GM12891 (cell line): ENCODE measurements at regions not wholly inside any gene's neighbourhood (a gene's known extent, or its start where the extent isn't known, plus 50 kb on each side); places are given as distances from the start of the nearest gene placed in this dataset.

ENCODE experiments used
- PAX5 ChIP-seq: IDR thresholded peaks from 2 replicates; pipeline ENCODE4 v1.6.1; 2011; ENCODE audit warnings: low read length, moderate library complexity, mild to moderate bottlenecking; ENCODE audit not compliant: insufficient read depth, severe bottlenecking
- POLR2A ChIP-seq: IDR thresholded peaks from 2 replicates; pipeline ENCODE4 v1.6.1; 2011; ENCODE audit warnings: low read depth, low read length, control low read depth
- POLR2AphosphoS5 ChIP-seq: IDR thresholded peaks from 2 replicates; pipeline ENCODE4 v1.6.1; 2011; ENCODE audit warnings: low read depth, low read length, control low read depth
- POU2F2 ChIP-seq: IDR thresholded peaks from 2 replicates; pipeline ENCODE4 v1.6.1; 2011; ENCODE audit warnings: low read depth, mild to moderate bottlenecking, control low read depth, low read length, moderate library complexity
- SPI1 ChIP-seq: IDR thresholded peaks from 2 replicates; pipeline ENCODE4 v1.6.1; 2011; ENCODE audit warnings: low read depth, low read length, control low read depth
- TAF1 ChIP-seq: IDR thresholded peaks from 2 replicates; pipeline ENCODE4 v1.6.1; 2011; ENCODE audit warnings: low read depth, low read length, control low read depth

GRCh38 chr12:112674539-112674938 lies 117.0 kb upstream of the RPH3A start:
- TF ChIP-seq POLR2A (no peak), POLR2AphosphoS5 (no peak), TAF1 (no peak), SPI1 (no peak), POU2F2 (no peak), PAX5 (no peak)
